ENCODE measurements at regions not wholly inside any gene's neighbourhood (a gene's known extent, or its start where the extent isn't known, plus 50 kb on each side); places are given as distances from the start of the nearest gene placed in this dataset.

DNA sequence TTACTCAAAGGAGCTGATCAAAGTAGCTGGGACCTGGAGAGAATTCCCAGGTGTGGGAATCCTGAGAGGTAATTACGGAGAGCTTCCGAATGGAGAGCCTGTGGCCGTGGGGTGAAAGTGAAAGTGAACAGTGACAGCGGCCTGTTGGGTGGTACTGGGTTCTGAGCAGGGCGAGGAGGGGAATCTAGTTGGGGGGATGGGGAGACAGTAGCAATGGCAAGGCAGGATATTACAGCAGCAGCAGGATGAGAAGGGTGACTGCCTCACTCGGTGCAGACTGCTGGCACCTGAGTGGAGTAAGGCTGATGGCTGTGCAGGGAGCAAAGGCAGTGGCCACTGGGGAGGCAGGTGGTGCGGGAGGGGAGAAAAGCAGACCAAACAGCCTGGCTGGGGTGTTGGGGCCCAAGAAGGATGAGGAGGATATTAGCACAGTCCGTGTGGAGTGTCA, 70.3 kb upstream of the PRDX6 start:
- intact Hi-C loops (cut with micrococcal nuclease): no loop called here
- Histone ChIP-seq H3K36me3 (no peaks in the 10 kb centered on the region), H3K9me3 (replicated peaks) (no peaks in the 10 kb centered on the region), H3K27ac (replicated peaks) (no peak overlapping the region), H3K4me3 (peak overlapping the region; percentile 53), H3K4me1 (peaks cover 42% of the 10 kb centered on the region), H3K27me3 (ENCODE audit: low read depth) (no peaks in the 10 kb centered on the region)
- DNase-seq: no peak
- TF ChIP-seq, protein P1, sequence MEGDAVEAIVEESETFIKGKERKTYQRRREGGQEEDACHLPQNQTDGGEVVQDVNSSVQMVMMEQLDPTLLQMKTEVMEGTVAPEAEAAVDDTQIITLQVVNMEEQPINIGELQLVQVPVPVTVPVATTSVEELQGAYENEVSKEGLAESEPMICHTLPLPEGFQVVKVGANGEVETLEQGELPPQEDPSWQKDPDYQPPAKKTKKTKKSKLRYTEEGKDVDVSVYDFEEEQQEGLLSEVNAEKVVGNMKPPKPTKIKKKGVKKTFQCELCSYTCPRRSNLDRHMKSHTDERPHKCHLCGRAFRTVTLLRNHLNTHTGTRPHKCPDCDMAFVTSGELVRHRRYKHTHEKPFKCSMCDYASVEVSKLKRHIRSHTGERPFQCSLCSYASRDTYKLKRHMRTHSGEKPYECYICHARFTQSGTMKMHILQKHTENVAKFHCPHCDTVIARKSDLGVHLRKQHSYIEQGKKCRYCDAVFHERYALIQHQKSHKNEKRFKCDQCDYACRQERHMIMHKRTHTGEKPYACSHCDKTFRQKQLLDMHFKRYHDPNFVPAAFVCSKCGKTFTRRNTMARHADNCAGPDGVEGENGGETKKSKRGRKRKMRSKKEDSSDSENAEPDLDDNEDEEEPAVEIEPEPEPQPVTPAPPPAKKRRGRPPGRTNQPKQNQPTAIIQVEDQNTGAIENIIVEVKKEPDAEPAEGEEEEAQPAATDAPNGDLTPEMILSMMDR (IDR thresholded peaks at IDR 0.05; ENCODE audit: borderline replicate concordance): no peak

DNA sequence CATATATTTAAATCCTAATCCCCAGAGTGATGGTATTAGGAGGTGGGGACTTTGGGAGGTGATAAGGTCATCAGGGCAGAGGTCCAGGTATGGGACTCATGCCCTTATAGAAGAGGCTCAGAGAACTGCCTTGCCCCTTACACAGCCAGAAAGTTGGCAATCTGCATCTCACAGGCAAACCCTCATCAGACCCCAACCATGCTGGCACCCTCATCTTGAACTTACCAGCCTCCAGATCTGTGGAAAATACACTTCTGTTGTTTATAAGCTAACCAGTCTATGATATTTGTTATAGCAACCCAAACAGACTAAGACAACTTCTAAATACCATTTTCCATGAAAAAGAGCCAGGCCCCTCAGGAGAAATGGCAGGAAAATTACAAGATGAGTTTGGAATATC, 69.3 kb upstream of the PRDX6 start:
- DNase-seq: no peak
- H3K9me3 ChIP-seq (replicated peaks): no peaks in the 10 kb centered on the region
- H3K27me3 ChIP-seq (ENCODE audit: low read depth): no peaks in the 10 kb centered on the region
- H3K4me3 ChIP-seq: no peak overlapping the region
- no peaks in the 10 kb centered on the region for H3K36me3 ChIP-seq
- H3K4me1 ChIP-seq: peaks cover 39% of the 10 kb centered on the region
- TF ChIP-seq, protein P1 (IDR thresholded peaks at IDR 0.05; ENCODE audit: borderline replicate concordance): no peak
- intact Hi-C loops (cut with micrococcal nuclease): no loop called here
- no peak overlapping the region for H3K27ac ChIP-seq (replicated peaks)

DNA sequence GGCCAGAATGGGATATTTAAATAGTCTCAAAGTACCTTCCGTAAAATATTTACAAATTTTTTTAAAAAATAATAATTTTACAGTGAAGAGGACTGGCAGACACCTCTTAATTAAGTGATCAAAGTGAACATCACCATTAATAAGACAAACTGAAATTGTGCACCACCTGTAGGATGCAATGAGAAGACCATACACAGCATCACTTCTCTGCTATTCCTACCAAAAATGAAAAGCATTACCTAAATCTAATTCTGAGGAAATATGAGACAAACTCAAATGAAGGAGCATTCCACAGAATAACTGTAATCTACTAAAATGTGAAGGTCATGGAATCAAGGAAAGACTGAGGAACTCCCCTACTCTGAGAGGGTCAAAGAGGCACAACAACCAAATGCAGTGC, 68.2 kb upstream of the PRDX6 start:
- Histone ChIP-seq H3K36me3 (no peaks in the 10 kb centered on the region), H3K4me3 (no peak overlapping the region), H3K27me3 (ENCODE audit: low read depth) (no peaks in the 10 kb centered on the region), H3K9me3 (replicated peaks) (no peaks in the 10 kb centered on the region), H3K4me1 (peaks cover 49% of the 10 kb centered on the region), H3K27ac (replicated peaks) (no peak overlapping the region)
- intact Hi-C loops (cut with micrococcal nuclease): no loop called here
- DNase-seq: no peak
- TF ChIP-seq, protein P1 (IDR thresholded peaks at IDR 0.05; ENCODE audit: borderline replicate concordance): no peak

DNA sequence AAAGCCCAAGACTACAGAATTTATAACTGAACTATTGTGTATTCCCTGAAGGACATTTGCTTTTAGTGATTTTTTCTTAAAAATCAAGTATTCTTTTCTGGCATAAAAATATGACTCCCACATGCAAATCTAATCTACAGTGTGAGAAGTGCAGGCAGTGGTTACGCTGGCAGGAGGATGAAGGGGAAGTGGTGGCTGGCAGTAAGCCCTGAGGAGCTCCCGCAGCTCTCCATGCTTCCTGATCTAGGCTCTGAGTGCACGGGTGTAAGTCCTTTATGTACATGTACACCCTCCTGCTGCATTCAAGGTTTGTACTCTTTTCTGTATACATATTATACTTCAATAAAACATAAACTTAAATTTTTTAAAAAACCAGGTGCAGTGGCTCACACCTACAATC, 67.5 kb upstream of the PRDX6 start:
- no peaks in the 10 kb centered on the region for H3K36me3 ChIP-seq
- TF ChIP-seq, protein P1 (IDR thresholded peaks at IDR 0.05; ENCODE audit: borderline replicate concordance): no peak
- H3K4me3 ChIP-seq: no peak overlapping the region
- intact Hi-C loops (cut with micrococcal nuclease): no loop called here
- H3K4me1 ChIP-seq: peaks cover 54% of the 10 kb centered on the region
- no peaks in the 10 kb centered on the region for H3K9me3 ChIP-seq (replicated peaks)
- DNase-seq: peak; percentile 44
- no peaks in the 10 kb centered on the region for H3K27me3 ChIP-seq (ENCODE audit: low read depth)
- no peak overlapping the region for H3K27ac ChIP-seq (replicated peaks)

DNA sequence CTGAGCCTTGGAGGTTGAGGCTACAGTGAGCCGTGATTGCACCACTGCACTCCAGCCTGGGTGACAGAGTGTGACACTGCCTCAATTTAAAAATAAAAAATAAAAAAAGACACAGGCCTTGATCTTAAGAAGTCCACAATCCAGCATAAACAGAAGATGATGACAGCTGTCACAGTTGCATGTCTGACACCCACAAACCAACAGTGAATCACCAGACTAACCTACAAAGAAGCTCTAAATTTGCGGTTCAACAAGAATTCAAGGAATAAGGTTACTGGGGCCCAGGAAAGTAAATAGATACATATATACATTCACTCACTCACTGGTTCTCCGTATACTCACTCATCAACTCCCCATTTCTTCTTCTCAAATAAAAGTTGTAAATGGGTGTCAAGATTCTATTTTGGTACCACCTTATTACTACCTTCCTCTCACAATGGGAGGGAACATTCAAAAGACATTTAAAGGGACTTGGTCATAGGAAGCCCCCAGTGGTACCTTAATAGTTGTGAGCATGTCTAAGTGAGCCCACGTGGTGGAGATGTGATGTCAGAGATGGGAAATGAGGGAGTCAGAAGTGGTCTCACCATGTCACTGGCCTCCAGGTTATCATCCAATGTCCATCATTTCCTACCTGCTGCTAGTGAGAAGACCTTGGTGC, 66.9 kb upstream of the PRDX6 start:
- intact Hi-C loops (cut with micrococcal nuclease): no loop called here

More for the DNA sequence above, 66.9 kb upstream of the PRDX6 start:
- Histone ChIP-seq H3K4me3 (no peak overlapping the region), H3K4me1 (peaks cover 50% of the 10 kb centered on the region), H3K27me3 (ENCODE audit: low read depth) (no peaks in the 10 kb centered on the region), H3K27ac (replicated peaks) (no peak overlapping the region), H3K9me3 (replicated peaks) (no peaks in the 10 kb centered on the region), H3K36me3 (no peaks in the 10 kb centered on the region)
- no peak for DNase-seq
- TF ChIP-seq, protein P1 (IDR thresholded peaks at IDR 0.05; ENCODE audit: borderline replicate concordance): no peak

Data from left ventricle myocardium inferior (tissue), 1 donor.